ENCODE measurements at regions not wholly inside any gene's neighbourhood (a gene's known extent, or its start where the extent isn't known, plus 50 kb on each side); places are given as distances from the start of the nearest gene placed in this dataset.

DNA sequence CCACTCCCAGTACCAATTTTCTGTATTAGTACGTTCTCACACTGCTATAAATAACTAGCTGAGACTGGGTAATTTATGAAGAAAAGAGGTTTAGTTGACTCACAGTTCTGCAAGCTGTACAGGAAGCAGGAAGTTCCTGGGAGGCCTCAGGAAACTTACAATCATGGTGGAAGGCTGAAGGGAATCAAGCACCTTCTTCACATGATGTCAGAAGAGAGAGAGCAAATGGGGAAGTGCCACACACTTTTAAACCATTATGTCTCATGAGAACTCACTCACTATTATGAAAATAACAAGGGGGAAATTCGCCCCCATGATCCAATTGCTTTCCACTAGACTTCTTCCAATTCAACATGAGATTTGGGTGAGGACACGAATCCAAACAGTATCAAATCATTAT, 271.4 kb downstream of the ETS1 start (continued):
- TF ChIP-seq, protein P1, sequence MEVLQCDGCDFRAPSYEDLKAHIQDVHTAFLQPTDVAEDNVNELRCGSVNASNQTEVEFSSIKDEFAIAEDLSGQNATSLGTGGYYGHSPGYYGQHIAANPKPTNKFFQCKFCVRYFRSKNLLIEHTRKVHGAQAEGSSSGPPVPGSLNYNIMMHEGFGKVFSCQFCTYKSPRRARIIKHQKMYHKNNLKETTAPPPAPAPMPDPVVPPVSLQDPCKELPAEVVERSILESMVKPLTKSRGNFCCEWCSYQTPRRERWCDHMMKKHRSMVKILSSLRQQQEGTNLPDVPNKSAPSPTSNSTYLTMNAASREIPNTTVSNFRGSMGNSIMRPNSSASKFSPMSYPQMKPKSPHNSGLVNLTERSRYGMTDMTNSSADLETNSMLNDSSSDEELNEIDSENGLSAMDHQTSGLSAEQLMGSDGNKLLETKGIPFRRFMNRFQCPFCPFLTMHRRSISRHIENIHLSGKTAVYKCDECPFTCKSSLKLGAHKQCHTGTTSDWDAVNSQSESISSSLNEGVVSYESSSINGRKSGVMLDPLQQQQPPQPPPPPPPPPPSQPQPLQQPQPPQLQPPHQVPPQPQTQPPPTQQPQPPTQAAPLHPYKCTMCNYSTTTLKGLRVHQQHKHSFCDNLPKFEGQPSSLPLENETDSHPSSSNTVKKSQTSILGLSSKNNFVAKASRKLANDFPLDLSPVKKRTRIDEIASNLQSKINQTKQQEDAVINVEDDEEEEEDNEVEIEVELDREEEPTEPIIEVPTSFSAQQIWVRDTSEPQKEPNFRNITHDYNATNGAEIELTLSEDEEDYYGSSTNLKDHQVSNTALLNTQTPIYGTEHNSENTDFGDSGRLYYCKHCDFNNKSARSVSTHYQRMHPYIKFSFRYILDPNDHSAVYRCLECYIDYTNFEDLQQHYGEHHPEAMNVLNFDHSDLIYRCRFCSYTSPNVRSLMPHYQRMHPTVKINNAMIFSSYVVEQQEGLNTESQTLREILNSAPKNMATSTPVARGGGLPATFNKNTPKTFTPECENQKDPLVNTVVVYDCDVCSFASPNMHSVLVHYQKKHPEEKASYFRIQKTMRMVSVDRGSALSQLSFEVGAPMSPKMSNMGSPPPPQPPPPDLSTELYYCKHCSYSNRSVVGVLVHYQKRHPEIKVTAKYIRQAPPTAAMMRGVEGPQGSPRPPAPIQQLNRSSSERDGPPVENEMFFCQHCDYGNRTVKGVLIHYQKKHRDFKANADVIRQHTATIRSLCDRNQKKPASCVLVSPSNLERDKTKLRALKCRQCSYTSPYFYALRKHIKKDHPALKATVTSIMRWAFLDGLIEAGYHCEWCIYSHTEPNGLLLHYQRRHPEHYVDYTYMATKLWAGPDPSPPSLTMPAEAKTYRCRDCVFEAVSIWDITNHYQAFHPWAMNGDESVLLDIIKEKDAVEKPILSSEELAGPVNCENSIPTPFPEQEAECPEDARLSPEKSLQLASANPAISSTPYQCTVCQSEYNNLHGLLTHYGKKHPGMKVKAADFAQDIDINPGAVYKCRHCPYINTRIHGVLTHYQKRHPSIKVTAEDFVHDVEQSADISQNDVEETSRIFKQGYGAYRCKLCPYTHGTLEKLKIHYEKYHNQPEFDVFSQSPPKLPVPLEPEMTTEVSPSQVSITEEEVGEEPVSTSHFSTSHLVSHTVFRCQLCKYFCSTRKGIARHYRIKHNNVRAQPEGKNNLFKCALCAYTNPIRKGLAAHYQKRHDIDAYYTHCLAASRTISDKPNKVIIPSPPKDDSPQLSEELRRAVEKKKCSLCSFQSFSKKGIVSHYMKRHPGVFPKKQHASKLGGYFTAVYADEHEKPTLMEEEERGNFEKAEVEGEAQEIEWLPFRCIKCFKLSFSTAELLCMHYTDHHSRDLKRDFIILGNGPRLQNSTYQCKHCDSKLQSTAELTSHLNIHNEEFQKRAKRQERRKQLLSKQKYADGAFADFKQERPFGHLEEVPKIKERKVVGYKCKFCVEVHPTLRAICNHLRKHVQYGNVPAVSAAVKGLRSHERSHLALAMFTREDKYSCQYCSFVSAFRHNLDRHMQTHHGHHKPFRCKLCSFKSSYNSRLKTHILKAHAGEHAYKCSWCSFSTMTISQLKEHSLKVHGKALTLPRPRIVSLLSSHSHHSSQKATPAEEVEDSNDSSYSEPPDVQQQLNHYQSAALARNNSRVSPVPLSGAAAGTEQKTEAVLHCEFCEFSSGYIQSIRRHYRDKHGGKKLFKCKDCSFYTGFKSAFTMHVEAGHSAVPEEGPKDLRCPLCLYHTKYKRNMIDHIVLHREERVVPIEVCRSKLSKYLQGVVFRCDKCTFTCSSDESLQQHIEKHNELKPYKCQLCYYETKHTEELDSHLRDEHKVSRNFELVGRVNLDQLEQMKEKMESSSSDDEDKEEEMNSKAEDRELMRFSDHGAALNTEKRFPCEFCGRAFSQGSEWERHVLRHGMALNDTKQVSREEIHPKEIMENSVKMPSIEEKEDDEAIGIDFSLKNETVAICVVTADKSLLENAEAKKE (CRISPR knock-in tag; IDR thresholded peaks at IDR 0.05): no peak

DNA sequence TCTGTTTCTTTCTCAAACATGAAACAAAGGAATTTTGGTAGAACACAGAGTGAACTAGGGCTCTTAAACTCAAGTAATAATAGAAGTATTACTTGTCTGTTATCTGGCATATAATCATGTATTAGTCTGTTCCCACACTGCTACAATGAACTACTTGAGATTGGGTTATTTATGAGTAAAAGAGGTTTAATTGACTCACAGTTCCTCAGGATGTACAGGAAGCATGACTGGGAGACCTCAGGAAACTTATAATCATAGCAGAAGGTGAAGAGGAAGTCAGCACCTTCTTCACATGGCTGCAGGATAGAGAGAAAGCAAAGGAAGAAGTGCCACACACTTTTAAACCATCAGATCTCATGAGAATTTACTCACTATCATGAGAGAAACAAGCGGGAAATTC, 273.4 kb downstream of the ETS1 start:
- no peaks in the 10 kb centered on the region; the same call in 1 of the 2 replicates for H3K36me3 ChIP-seq (ENCODE audit: insufficient read depth)
- no peaks in the 10 kb centered on the region for H4K20me1 ChIP-seq (replicated peaks; ENCODE audit: insufficient read depth)
- H3K27ac ChIP-seq (ENCODE audit: low read depth): no peak overlapping the region
- no peak overlapping the region for H3K4me2 ChIP-seq
- no peak overlapping the region for H2AFZ ChIP-seq
- H3K4me1 ChIP-seq (ENCODE audit: insufficient read depth): no peaks in the 10 kb centered on the region
- DNase-seq (ENCODE audit: low spot score): no peak
- Mint-ChIP-seq H3K27me3 (ENCODE audit: insufficient read depth, low read depth, poor library complexity) (peaks cover 2% of the 10 kb centered on the region), H3K9me3 (peaks cover 21% of the 10 kb centered on the region), H3K27ac (no peak overlapping the region), H3K4me1 (no peaks in the 10 kb centered on the region), H3K4me3 (no peak overlapping the region), H3K36me3 (ENCODE audit: low read depth) (peaks cover 12% of the 10 kb centered on the region; the same call in 2 of the 3 replicates)
- ATAC-seq: no peak
- no peaks in the 10 kb centered on the region for H3K27me3 ChIP-seq (ENCODE audit: insufficient read depth)
- no peak overlapping the region for H3K4me3 ChIP-seq
- 0 out of 2 replicates have a peak, but pooled peaks cover 5% of the 10 kb centered on the region for H3K9me2 ChIP-seq (ENCODE audit: insufficient read depth)
- no peaks in the 10 kb centered on the region for H3F3A ChIP-seq (replicated peaks; ENCODE audit: low read depth)
- no peaks in the 10 kb centered on the region for H3K79me2 ChIP-seq (replicated peaks; ENCODE audit: insufficient read depth)
- TF ChIP-seq, protein P2, sequence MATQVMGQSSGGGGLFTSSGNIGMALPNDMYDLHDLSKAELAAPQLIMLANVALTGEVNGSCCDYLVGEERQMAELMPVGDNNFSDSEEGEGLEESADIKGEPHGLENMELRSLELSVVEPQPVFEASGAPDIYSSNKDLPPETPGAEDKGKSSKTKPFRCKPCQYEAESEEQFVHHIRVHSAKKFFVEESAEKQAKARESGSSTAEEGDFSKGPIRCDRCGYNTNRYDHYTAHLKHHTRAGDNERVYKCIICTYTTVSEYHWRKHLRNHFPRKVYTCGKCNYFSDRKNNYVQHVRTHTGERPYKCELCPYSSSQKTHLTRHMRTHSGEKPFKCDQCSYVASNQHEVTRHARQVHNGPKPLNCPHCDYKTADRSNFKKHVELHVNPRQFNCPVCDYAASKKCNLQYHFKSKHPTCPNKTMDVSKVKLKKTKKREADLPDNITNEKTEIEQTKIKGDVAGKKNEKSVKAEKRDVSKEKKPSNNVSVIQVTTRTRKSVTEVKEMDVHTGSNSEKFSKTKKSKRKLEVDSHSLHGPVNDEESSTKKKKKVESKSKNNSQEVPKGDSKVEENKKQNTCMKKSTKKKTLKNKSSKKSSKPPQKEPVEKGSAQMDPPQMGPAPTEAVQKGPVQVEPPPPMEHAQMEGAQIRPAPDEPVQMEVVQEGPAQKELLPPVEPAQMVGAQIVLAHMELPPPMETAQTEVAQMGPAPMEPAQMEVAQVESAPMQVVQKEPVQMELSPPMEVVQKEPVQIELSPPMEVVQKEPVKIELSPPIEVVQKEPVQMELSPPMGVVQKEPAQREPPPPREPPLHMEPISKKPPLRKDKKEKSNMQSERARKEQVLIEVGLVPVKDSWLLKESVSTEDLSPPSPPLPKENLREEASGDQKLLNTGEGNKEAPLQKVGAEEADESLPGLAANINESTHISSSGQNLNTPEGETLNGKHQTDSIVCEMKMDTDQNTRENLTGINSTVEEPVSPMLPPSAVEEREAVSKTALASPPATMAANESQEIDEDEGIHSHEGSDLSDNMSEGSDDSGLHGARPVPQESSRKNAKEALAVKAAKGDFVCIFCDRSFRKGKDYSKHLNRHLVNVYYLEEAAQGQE (IDR thresholded peaks at IDR 0.05; ENCODE audit: unreplicated experiment): no peak
- no peak for TF ChIP-seq JUNB (IDR thresholded peaks at IDR 0.05; ENCODE audit: unreplicated experiment)
- TF ChIP-seq EZH2phosphoT487 (IDR thresholded peaks at IDR 0.05; ENCODE audit: unreplicated experiment): no peak
- TF ChIP-seq, protein P1 (CRISPR knock-in tag; IDR thresholded peaks at IDR 0.05): no peak
- TF ChIP-seq CREB1 (CRISPR knock-in tag; IDR thresholded peaks at IDR 0.05; ENCODE audit: low read depth): no peak
- TF ChIP-seq ZNF331 (CRISPR knock-in tag; IDR thresholded peaks at IDR 0.05; ENCODE audit: low read depth): no peak

All from GM23338 (cell line).